GM12878 (cell line): ENCODE measurements at regions not wholly inside any gene's neighbourhood (a gene's known extent, or its start where the extent isn't known, plus 50 kb on each side); places are given as distances from the start of the nearest gene placed in this dataset.

Experiments used
- ATAC-seq: fragments of 200-7000 bp; cut with Tn5 transposase; 3 replicates; pipeline ENCODE4 v1.9.1; 2020; ENCODE audit warnings: mild to moderate bottlenecking, moderate library complexity
- BruUV-seq: library from RNA; stranded (reverse); fragments of 400-500 nt; replicated peaks from 2 replicates; lab custom pipeline; 2021; lab: Mats Ljungman, UMichigan
- CTCF ChIA-PET: fragments of 300-600 bp; sonication (Branson Sonifier 250); formaldehyde crosslinking; extraction: SDS; loops from one replicate; lab custom pipeline; 2021; ENCODE audit warnings: inconsistent platforms; lab: Yijun Ruan, JAX
- POLR2A ChIA-PET: fragments of 350-600 bp; formaldehyde crosslinking; extraction: SDS; loops from one replicate; lab custom pipeline; 2021; ENCODE audit warnings: inconsistent platforms; lab: Charles Lee
- RAD21 ChIA-PET: fragments of 300-600 bp; sonication (Branson Sonifier 250); formaldehyde crosslinking; loops from one replicate; lab custom pipeline; 2023; ENCODE audit warnings: antibody characterized with exemption; ENCODE audit not compliant: unreplicated experiment; lab: Charles Lee
- SMC1A ChIA-PET: fragments of 300-600 bp; sonication (Branson Sonifier 250); formaldehyde crosslinking; loops from one replicate; lab custom pipeline; 2023; ENCODE audit not compliant: unreplicated experiment, uncharacterized antibody; lab: Charles Lee
- DNase-seq: peaks from one replicate; pipeline ENCODE4 v3.0.0-alpha.2; 2011; ENCODE audit warnings: low read depth, low spot score
- FAIRE-seq: peaks from 3 replicates; lab custom pipeline; 2011; peaks lifted over from hg19 to GRCh38; lab: Jason Lieb, UNC
- H2AFZ ChIP-seq: 2 replicates; pipeline ENCODE4 v1.6.0; 2011; ENCODE audit warnings: low read depth, low read length, control low read depth; ENCODE audit not compliant: control insufficient read depth
- H3K27ac ChIP-seq: 2 replicates; pipeline ENCODE4 v1.5.1; 2011; ENCODE audit warnings: control low read depth; ENCODE audit not compliant: control insufficient read depth, insufficient read depth
- H3K27me3 ChIP-seq, 2 experiments: replicated peaks in 1 of 2; 2 replicates each; pipeline versions ENCODE4 v1.6.0 to v1.6.1; 2011; ENCODE audit warnings: low read length in 1 of 2; ENCODE audit not compliant: control insufficient read depth in 2 of 2, insufficient read depth in 2 of 2
- H3K36me3 ChIP-seq, 2 experiments: 2 replicates each; pipeline ENCODE4 v1.5.1; 2011; ENCODE audit warnings: low read length in 1 of 2; ENCODE audit not compliant: control insufficient read depth in 2 of 2, insufficient read depth in 2 of 2
- H3K4me1 ChIP-seq: 2 replicates; pipeline ENCODE4 v1.6.1; 2011; ENCODE audit warnings: mild to moderate bottlenecking, low read length, moderate library complexity, mixed read lengths; ENCODE audit not compliant: control insufficient read depth, insufficient read depth
- H3K4me2 ChIP-seq: 2 replicates; pipeline ENCODE4 v1.6.0; 2011; ENCODE audit warnings: control low read depth; ENCODE audit not compliant: control insufficient read depth, insufficient read depth
- H3K4me3 ChIP-seq: fragments of 200-600 bp; sonication (generic); 2 replicates; pipeline ENCODE4 v1.5.1; 2016
- H3K79me2 ChIP-seq: 2 replicates; pipeline ENCODE4 v1.6.0; 2011; ENCODE audit warnings: low read length; ENCODE audit not compliant: control insufficient read depth, insufficient read depth
- H3K9ac ChIP-seq: 2 replicates; pipeline ENCODE4 v1.8.0; 2011; ENCODE audit warnings: low read length, control low read depth, mixed read lengths; ENCODE audit not compliant: control insufficient read depth, insufficient read depth
- H3K9me3 ChIP-seq: replicated peaks from 3 replicates; pipeline ENCODE4 v1.5.1; 2011; ENCODE audit warnings: mild to moderate bottlenecking, low read length; ENCODE audit not compliant: control insufficient read depth, insufficient read depth
- H4K20me1 ChIP-seq: 2 replicates; pipeline ENCODE4 v1.6.0; 2011; ENCODE audit not compliant: control insufficient read depth, insufficient read depth
- BHLHE40 ChIP-seq, 2 experiments: fragments of 450-650 bp in 1 of 2; IDR thresholded peaks; 2 replicates each; pipeline ENCODE4 v1.6.1; 2011 to 2017; ENCODE audit warnings: low read depth in 2 of 2, borderline replicate concordance in 1 of 2, improper control_type of control experiment in 1 of 2, low read length in 1 of 2, mild to moderate bottlenecking in 1 of 2
- BRCA1 ChIP-seq: IDR thresholded peaks from 2 replicates; pipeline ENCODE4 v1.6.1; 2011; ENCODE audit warnings: low read depth, low read length, improper control_type of control experiment
- CBX3 ChIP-seq: fragments of 200-600 bp; sonication (generic); IDR thresholded peaks from 2 replicates; pipeline ENCODE4 v1.6.1; 2016; ENCODE audit warnings: low read depth, borderline replicate concordance
- MTA2 ChIP-seq: fragments of 450-650 bp; IDR thresholded peaks from 2 replicates; pipeline ENCODE4 v1.6.1; 2016; ENCODE audit warnings: low read depth, mild to moderate bottlenecking, moderate library complexity
- NBN ChIP-seq: fragments of 450-650 bp; IDR thresholded peaks from 2 replicates; pipeline ENCODE4 v1.6.1; 2016
- NFIC ChIP-seq: IDR thresholded peaks from 2 replicates; pipeline ENCODE4 v1.6.1; 2012; ENCODE audit warnings: low read depth, mild to moderate bottlenecking, inconsistent platforms, low read length, moderate library complexity
- NRF1 ChIP-seq: conservative IDR thresholded peaks from 2 replicates; pipeline ENCODE4 v1.6.1; 2011; ENCODE audit warnings: mild to moderate bottlenecking, low read depth, low read length, improper control_type of control experiment
- POLR2A ChIP-seq: IDR thresholded peaks from 2 replicates; pipeline ENCODE4 v1.6.1; 2011; ENCODE audit warnings: low read depth, mild to moderate bottlenecking, low read length
- RAD51 ChIP-seq: fragments of 450-650 bp; IDR thresholded peaks from 2 replicates; pipeline ENCODE4 v1.6.1; 2016; ENCODE audit warnings: moderate library complexity, mild to moderate bottlenecking, inconsistent platforms
- RB1 ChIP-seq: fragments of 450-650 bp; formaldehyde crosslinking; IDR thresholded peaks from 2 replicates; pipeline ENCODE4 v1.6.1; 2017; ENCODE audit warnings: mild to moderate bottlenecking, borderline replicate concordance
- STAT1 ChIP-seq: fragments of 450-650 bp; conservative IDR thresholded peaks from 2 replicates; pipeline ENCODE4 v1.6.1; 2014; ENCODE audit warnings: antibody characterized with exemption, mild to moderate bottlenecking
- SUZ12 ChIP-seq: fragments of 200-600 bp; sonication (generic); IDR thresholded peaks from one replicate; pipeline ENCODE4 v1.6.1; 2018; ENCODE audit warnings: antibody characterized with exemption, mild to moderate bottlenecking; ENCODE audit not compliant: unreplicated experiment
- WGBS: methylation state at CpG from one replicate; pipeline ENCODE4 v1.1.6; 2016; ENCODE audit warnings: low lambda C conversion rate; ENCODE audit not compliant: insufficient replicate concordance, insufficient coverage; ENCODE audit errors: missing lambda C conversion rate; 5-methylcytosine and 5-hydroxymethylcytosine counted together
- in situ Hi-C: fragments of 300-500 bp; cut with MboI; formaldehyde crosslinking; loops from 9 replicates; pipeline ENCODE4 v1.14.3; 2018; ENCODE audit warnings: mixed read lengths
- intact Hi-C: fragments of 100-400 bp; cut with micrococcal nuclease; formaldehyde crosslinking; loops from one replicate; pipeline ENCODE4 v1.14.2; 2022; ENCODE audit not compliant: unreplicated experiment
- TF ChIP-seq, protein P1 (sequence below): fragments of 150-350 bp; IDR thresholded peaks from 2 replicates; pipeline ENCODE4 v1.6.1; 2016; ENCODE audit warnings: low read depth, low read length

- Histone ChIP-seq H3K27me3 (no peaks in the 10 kb centered on the region), H3K9ac (no peak overlapping the region), H3K4me2 (no peak overlapping the region), H2AFZ (no peak overlapping the region), H3K27ac (no peak overlapping the region), H3K9me3 (no peaks in the 10 kb centered on the region; the same call in 2 of the 3 replicates), H3K79me2 (no peaks in the 10 kb centered on the region), H4K20me1 (no peaks in the 10 kb centered on the region), H3K36me3 (no peaks in the 10 kb centered on the region), H3K4me1 (no peaks in the 10 kb centered on the region), H3K4me3 (no peak overlapping the region)
- FAIRE-seq (no peak), DNase-seq (no peak), ATAC-seq (no peak)
- intact Hi-C loops = no loop called here
- TF ChIP-seq, protein P1, sequence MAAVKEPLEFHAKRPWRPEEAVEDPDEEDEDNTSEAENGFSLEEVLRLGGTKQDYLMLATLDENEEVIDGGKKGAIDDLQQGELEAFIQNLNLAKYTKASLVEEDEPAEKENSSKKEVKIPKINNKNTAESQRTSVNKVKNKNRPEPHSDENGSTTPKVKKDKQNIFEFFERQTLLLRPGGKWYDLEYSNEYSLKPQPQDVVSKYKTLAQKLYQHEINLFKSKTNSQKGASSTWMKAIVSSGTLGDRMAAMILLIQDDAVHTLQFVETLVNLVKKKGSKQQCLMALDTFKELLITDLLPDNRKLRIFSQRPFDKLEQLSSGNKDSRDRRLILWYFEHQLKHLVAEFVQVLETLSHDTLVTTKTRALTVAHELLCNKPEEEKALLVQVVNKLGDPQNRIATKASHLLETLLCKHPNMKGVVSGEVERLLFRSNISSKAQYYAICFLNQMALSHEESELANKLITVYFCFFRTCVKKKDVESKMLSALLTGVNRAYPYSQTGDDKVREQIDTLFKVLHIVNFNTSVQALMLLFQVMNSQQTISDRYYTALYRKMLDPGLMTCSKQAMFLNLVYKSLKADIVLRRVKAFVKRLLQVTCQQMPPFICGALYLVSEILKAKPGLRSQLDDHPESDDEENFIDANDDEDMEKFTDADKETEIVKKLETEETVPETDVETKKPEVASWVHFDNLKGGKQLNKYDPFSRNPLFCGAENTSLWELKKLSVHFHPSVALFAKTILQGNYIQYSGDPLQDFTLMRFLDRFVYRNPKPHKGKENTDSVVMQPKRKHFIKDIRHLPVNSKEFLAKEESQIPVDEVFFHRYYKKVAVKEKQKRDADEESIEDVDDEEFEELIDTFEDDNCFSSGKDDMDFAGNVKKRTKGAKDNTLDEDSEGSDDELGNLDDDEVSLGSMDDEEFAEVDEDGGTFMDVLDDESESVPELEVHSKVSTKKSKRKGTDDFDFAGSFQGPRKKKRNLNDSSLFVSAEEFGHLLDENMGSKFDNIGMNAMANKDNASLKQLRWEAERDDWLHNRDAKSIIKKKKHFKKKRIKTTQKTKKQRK = no peak
- TF ChIP-seq NRF1 (no peak), BHLHE40 (IDR thresholded peaks at IDR 0.05; ENCODE audit: borderline replicate concordance in 1 of 2, low read depth in 2 of 2, low read length in 1 of 2) (no peak), RAD51 (no peak), RB1 (no peak), CBX3 (no peak), NBN (no peak), STAT1 (no peak), NFIC (no peak), SUZ12 (no peak), POLR2A (no peak), BRCA1 (no peak), MTA2 (no peak)
- ChIA-PET RAD21 (no interaction called here), POLR2A (no interaction called here), SMC1A (interaction anchor here (0.8 kb wide), 1 partner anchor 107 kb away, joined by 3 read pairs; no protein-coding TSS in a partner anchor), CTCF (no interaction called here)
- WGBS = 8% methylated on average over 4 of the region's 4 CpGs
- no TSS peak for BruUV-seq
- in situ Hi-C loops = no loop called here
Measured at GRCh38 chr4:14681330-14681729, 321.0 kb upstream of the CPEB2 start.
